ENCODE measurements at regions not wholly inside any gene's neighbourhood (a gene's known extent, or its start where the extent isn't known, plus 50 kb on each side); places are given as distances from the start of the nearest gene placed in this dataset.

DNA sequence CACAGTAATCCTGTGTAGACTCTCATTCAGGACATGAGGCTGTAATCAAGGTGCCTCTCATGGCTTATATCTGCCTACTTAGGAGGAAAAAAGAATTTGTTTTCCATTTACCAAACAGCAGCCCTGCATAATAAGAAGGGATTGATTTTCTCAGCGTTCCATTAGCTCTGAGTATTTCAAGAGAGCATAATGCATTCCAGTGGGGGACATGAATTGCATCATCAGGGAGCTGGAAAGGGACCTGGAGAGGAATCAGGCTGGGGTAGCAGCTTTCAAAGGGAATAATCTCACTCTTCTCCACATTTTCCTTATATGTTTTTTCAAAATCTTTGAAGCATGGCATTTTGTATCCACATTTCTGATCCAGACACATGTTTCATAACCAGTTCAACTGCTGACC is 150.6 kb upstream of the ANKRD28 start:
- Mint-ChIP-seq H3K27me3 (no peaks in the 10 kb centered on the region), H3K27ac (no peak overlapping the region)

DNA sequence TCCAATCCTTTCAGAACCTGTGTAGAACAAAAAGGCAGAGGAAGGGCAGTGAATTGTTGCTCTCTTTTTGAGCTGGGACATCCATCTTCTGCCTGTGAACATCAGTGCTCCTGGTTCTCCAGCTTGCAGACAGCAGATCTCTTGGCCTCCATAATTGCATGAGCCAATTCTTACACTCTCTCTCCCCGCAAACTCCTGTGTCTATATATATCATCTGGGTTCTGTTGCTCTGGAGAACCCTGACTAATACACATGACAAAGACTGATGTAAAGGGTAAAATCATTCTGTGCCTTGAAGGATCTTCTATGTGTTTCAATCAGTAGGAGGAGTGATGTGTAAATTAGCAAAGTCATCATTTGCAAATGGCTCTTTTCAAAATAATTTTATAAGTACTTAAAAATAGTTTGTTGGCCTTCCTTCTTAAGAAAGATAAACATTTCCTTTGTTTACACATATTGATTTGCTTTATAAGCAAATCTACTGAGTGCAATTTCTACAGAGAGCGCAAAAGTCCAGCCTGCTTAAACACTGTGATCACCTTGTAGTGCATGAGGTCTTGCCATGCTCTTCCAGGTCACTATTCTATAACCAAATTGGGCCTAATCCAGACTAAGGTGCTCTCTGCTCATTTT is 154.9 kb upstream of the ANKRD28 start:
- Mint-ChIP-seq H3K27me3 (no peaks in the 10 kb centered on the region), H3K36me3 (ENCODE audit: low read depth) (no peaks in the 10 kb centered on the region), H3K9me3 (no peaks in the 10 kb centered on the region), H3K27ac (no peak overlapping the region), H3K4me3 (no peak overlapping the region), H3K4me1 (no peaks in the 10 kb centered on the region)
- TF ChIP-seq, protein P1, sequence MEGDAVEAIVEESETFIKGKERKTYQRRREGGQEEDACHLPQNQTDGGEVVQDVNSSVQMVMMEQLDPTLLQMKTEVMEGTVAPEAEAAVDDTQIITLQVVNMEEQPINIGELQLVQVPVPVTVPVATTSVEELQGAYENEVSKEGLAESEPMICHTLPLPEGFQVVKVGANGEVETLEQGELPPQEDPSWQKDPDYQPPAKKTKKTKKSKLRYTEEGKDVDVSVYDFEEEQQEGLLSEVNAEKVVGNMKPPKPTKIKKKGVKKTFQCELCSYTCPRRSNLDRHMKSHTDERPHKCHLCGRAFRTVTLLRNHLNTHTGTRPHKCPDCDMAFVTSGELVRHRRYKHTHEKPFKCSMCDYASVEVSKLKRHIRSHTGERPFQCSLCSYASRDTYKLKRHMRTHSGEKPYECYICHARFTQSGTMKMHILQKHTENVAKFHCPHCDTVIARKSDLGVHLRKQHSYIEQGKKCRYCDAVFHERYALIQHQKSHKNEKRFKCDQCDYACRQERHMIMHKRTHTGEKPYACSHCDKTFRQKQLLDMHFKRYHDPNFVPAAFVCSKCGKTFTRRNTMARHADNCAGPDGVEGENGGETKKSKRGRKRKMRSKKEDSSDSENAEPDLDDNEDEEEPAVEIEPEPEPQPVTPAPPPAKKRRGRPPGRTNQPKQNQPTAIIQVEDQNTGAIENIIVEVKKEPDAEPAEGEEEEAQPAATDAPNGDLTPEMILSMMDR (IDR thresholded peaks at IDR 0.05): no peak
- intact Hi-C loops (cut with micrococcal nuclease): loop anchor here (10.0 kb wide), 1 partner anchor 318 kb away; no protein-coding TSS in a partner anchor
- POLR2A ChIA-PET: no interaction called here
- CTCF ChIA-PET: no interaction called here
- ATAC-seq (ENCODE audit: low read depth) (no peak), DNase-seq (no peak)

More for the DNA sequence above, 150.6 kb upstream of the ANKRD28 start:
- ChIA-PET CTCF (no interaction called here), POLR2A (no interaction called here)
- intact Hi-C loops (cut with micrococcal nuclease): no loop called here
- ATAC-seq (ENCODE audit: low read depth) (no peak), DNase-seq (no peak)
- Mint-ChIP-seq H3K9me3 (no peaks in the 10 kb centered on the region), H3K4me1 (no peaks in the 10 kb centered on the region), H3K36me3 (ENCODE audit: low read depth) (no peaks in the 10 kb centered on the region), H3K4me3 (no peak overlapping the region)
- TF ChIP-seq, protein P1 (IDR thresholded peaks at IDR 0.05): no peak

GRCh38 chr3:15953841-15954240 is 156.1 kb upstream of the ANKRD28 start:
- Mint-ChIP-seq H3K27ac (no peak overlapping the region), H3K27me3 (no peaks in the 10 kb centered on the region)

DNA sequence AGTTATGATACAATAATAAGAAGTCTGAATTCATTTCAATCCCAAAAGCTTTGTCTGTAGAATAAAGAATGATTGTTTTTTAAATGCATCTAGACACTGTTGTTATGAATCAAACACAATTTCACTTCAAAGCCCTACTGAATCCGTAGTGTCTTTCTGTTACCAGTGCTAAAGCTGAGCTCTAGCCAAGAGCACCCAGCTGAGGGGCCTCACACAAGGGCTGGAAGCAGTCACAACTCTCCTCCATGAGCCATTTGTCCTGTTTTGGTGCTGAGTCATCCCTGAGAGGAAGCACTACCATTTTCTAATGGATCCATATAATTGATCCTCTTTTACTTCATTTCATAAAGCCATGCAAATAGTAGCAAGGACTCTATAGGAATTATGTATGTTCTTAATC is 158.2 kb upstream of the ANKRD28 start:
- Mint-ChIP-seq H3K9me3 (no peaks in the 10 kb centered on the region), H3K4me3 (no peak overlapping the region), H3K4me1 (no peaks in the 10 kb centered on the region), H3K27me3 (no peaks in the 10 kb centered on the region), H3K27ac (no peak overlapping the region), H3K36me3 (ENCODE audit: low read depth) (no peaks in the 10 kb centered on the region)
- ChIA-PET POLR2A (no interaction called here), CTCF (no interaction called here)
- intact Hi-C loops (cut with micrococcal nuclease): loop anchor here (10.0 kb wide), 1 partner anchor 321 kb away; no protein-coding TSS in a partner anchor
- no peak for DNase-seq
- TF ChIP-seq, protein P1 (IDR thresholded peaks at IDR 0.05): no peak
- no peak for ATAC-seq (ENCODE audit: low read depth)

More at GRCh38 chr3:15953841-15954240, 156.1 kb upstream of the ANKRD28 start:
- ATAC-seq (ENCODE audit: low read depth) (no peak), DNase-seq (no peak)
- ChIA-PET CTCF (no interaction called here), POLR2A (no interaction called here)
- TF ChIP-seq, protein P1 (IDR thresholded peaks at IDR 0.05): no peak
- no peaks in the 10 kb centered on the region for H3K9me3 Mint-ChIP-seq
- no peaks in the 10 kb centered on the region for H3K4me1 Mint-ChIP-seq
- intact Hi-C loops (cut with micrococcal nuclease): loop anchor here (10.0 kb wide), 1 partner anchor 319 kb away; no protein-coding TSS in a partner anchor
- H3K36me3 Mint-ChIP-seq (ENCODE audit: low read depth): no peaks in the 10 kb centered on the region
- H3K4me3 Mint-ChIP-seq: no peak overlapping the region

GRCh38 chr3:15958692-15959433 is 161.1 kb upstream of the ANKRD28 start:
- Mint-ChIP-seq H3K27ac (no peak overlapping the region), H3K4me1 (no peaks in the 10 kb centered on the region), H3K9me3 (no peaks in the 10 kb centered on the region), H3K36me3 (ENCODE audit: low read depth) (no peaks in the 10 kb centered on the region), H3K27me3 (no peaks in the 10 kb centered on the region), H3K4me3 (no peak overlapping the region)
- no peak for ATAC-seq (ENCODE audit: low read depth)
- TF ChIP-seq, protein P1 (IDR thresholded peaks at IDR 0.05): no peak
- no peak for DNase-seq
- POLR2A ChIA-PET: no interaction called here
- CTCF ChIA-PET: no interaction called here
- intact Hi-C loops (cut with micrococcal nuclease): loop anchor here (10.0 kb wide), 1 partner anchor 324 kb away; no protein-coding TSS in a partner anchor

All from activated B cell treated with CpG ODN at 0.5 μM for 24 hours (primary cell).